Nephron progenitor cell (in vitro differentiated cells): ENCODE measurements at regions not wholly inside any gene's neighbourhood (a gene's known extent, or its start where the extent isn't known, plus 50 kb on each side); places are given as distances from the start of the nearest gene placed in this dataset.

ENCODE experiments used
- DNase-seq: peaks from one replicate; pipeline ENCODE4 v3.0.0; 2021
- H3K27ac Mint-ChIP-seq: 2 replicates; pipeline ENCODE4 v1.8.0; 2021; ENCODE audit warnings: mild to moderate bottlenecking, moderate library complexity, mixed read lengths
- H3K27me3 Mint-ChIP-seq: 2 replicates; pipeline ENCODE4 v1.8.0; 2021; ENCODE audit warnings: mild to moderate bottlenecking, low read depth, mixed read lengths; ENCODE audit not compliant: poor library complexity
- H3K36me3 Mint-ChIP-seq: 2 replicates; pipeline ENCODE4 v1.8.0; 2021; ENCODE audit warnings: low read depth, mixed read lengths
- H3K4me1 Mint-ChIP-seq: 2 replicates; pipeline ENCODE4 v1.8.0; 2021; ENCODE audit warnings: mixed read lengths
- H3K4me3 Mint-ChIP-seq: 2 replicates; pipeline ENCODE4 v1.8.0; 2021; ENCODE audit warnings: mild to moderate bottlenecking, moderate library complexity, mixed read lengths
- H3K9me3 Mint-ChIP-seq: 2 replicates; pipeline ENCODE4 v1.8.0; 2021; ENCODE audit warnings: mild to moderate bottlenecking, moderate library complexity, mixed read lengths
- TF ChIP-seq, protein P1 (sequence below): fragments of 200-600 bp; sonication (generic); IDR thresholded peaks from 2 replicates; pipeline ENCODE4 v1.5.0; 2021; ENCODE audit warnings: antibody characterized with exemption

DNA sequence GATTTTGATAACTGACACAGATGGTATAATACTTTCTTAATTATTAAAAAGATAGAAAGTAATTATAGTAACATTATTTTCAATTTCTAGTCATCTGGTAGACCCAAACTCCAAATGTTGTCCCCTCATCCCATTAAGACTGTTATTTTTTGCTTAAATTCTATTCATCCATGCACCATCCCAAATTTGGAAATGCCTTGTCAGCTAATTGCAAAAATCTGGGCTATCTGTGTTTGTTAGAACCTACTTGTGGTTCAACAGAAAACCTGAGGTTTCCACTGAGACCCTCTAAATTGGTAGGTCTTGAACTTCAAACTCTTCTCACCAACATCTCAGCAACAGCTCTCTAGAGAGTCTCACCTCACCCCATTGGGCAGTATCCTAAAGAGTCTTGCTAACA is 172.2 kb upstream of the ADGRL3 start:
- H3K27me3 Mint-ChIP-seq = no peaks in the 10 kb centered on the region
- no peaks in the 10 kb centered on the region for H3K9me3 Mint-ChIP-seq
- H3K36me3 Mint-ChIP-seq = no peaks in the 10 kb centered on the region
- H3K4me3 Mint-ChIP-seq = no peak overlapping the region
- TF ChIP-seq, protein P1, sequence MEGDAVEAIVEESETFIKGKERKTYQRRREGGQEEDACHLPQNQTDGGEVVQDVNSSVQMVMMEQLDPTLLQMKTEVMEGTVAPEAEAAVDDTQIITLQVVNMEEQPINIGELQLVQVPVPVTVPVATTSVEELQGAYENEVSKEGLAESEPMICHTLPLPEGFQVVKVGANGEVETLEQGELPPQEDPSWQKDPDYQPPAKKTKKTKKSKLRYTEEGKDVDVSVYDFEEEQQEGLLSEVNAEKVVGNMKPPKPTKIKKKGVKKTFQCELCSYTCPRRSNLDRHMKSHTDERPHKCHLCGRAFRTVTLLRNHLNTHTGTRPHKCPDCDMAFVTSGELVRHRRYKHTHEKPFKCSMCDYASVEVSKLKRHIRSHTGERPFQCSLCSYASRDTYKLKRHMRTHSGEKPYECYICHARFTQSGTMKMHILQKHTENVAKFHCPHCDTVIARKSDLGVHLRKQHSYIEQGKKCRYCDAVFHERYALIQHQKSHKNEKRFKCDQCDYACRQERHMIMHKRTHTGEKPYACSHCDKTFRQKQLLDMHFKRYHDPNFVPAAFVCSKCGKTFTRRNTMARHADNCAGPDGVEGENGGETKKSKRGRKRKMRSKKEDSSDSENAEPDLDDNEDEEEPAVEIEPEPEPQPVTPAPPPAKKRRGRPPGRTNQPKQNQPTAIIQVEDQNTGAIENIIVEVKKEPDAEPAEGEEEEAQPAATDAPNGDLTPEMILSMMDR = no peak
- no peak overlapping the region for H3K27ac Mint-ChIP-seq
- H3K4me1 Mint-ChIP-seq = no peaks in the 10 kb centered on the region
- no peak for DNase-seq

GRCh38 chr4:61036071-61036684 is 163.9 kb upstream of the ADGRL3 start:
- no peaks in the 10 kb centered on the region for H3K27me3 Mint-ChIP-seq
- no peaks in the 10 kb centered on the region for H3K36me3 Mint-ChIP-seq
- H3K4me3 Mint-ChIP-seq = no peak overlapping the region

GRCh38 chr4:61041527-61041926 is 158.6 kb upstream of the ADGRL3 start:
- H3K9me3 Mint-ChIP-seq = no peaks in the 10 kb centered on the region
- no peaks in the 10 kb centered on the region for H3K36me3 Mint-ChIP-seq
- DNase-seq = no peak
- H3K4me1 Mint-ChIP-seq = peaks cover 6% of the 10 kb centered on the region
- no peak overlapping the region for H3K4me3 Mint-ChIP-seq
- no peaks in the 10 kb centered on the region for H3K27me3 Mint-ChIP-seq
- H3K27ac Mint-ChIP-seq = no peak overlapping the region
- TF ChIP-seq, protein P1 = no peak

More at GRCh38 chr4:61036071-61036684, 163.9 kb upstream of the ADGRL3 start:
- H3K9me3 Mint-ChIP-seq = no peaks in the 10 kb centered on the region
- TF ChIP-seq, protein P1 = no peak
- peaks cover under 1% of the 10 kb centered on the region for H3K4me1 Mint-ChIP-seq
- DNase-seq = no peak
- H3K27ac Mint-ChIP-seq = no peak overlapping the region

DNA sequence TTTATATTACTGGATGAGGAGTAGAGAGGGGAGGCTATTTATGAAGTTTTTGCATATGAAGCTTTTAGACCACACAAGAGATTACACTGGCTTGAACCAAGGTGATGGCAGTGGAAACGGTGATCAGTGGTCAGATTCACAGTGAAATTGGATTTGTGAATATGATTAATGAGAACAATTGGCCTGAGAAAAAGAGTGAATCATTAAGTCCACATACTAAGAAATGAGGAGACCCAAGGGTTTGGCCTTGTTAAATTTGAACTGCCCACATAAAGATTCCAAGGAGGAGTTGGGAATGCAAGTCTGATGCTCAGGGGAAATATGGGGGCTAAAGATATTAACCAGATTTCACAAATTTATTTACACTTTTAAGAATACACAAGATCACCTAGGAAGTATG is 155.3 kb upstream of the ADGRL3 start:
- peaks cover 6% of the 10 kb centered on the region for H3K4me1 Mint-ChIP-seq
- TF ChIP-seq, protein P1 = no peak
- H3K36me3 Mint-ChIP-seq = no peaks in the 10 kb centered on the region
- no peaks in the 10 kb centered on the region for H3K27me3 Mint-ChIP-seq
- H3K9me3 Mint-ChIP-seq = no peaks in the 10 kb centered on the region
- no peak overlapping the region for H3K4me3 Mint-ChIP-seq
- no peak for DNase-seq
- H3K27ac Mint-ChIP-seq = no peak overlapping the region

GRCh38 chr4:61049018-61049417 is 151.1 kb upstream of the ADGRL3 start:
- Mint-ChIP-seq H3K9me3 (no peaks in the 10 kb centered on the region), H3K27ac (no peak overlapping the region), H3K36me3 (no peaks in the 10 kb centered on the region), H3K4me1 (no peaks in the 10 kb centered on the region), H3K27me3 (no peaks in the 10 kb centered on the region), H3K4me3 (no peak overlapping the region)
- TF ChIP-seq, protein P1 = no peak
- DNase-seq = no peak

DNA sequence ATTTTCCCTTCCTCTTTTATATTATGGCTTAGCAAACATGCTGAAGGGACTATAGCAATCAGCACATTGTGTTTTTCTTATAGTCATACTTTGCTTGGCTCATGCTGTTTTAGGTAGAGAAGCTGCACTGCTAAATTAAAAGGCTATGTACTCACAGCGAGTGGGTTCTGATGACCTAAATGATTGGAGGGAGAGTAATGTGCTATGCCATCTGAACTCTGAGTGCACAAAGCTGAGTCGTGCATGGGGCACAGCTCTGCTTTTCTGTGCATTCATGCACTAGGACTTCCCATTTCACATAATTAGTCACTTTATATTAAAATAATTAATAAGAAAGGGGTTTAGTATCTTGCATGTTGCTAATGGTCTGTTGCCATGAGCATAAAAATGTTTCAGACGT is 132.7 kb upstream of the ADGRL3 start:
- Mint-ChIP-seq H3K4me3 (no peak overlapping the region), H3K4me1 (no peaks in the 10 kb centered on the region), H3K36me3 (no peaks in the 10 kb centered on the region), H3K27ac (no peak overlapping the region), H3K27me3 (peaks cover 3% of the 10 kb centered on the region), H3K9me3 (no peaks in the 10 kb centered on the region)
- DNase-seq = no peak
- TF ChIP-seq, protein P1 = no peak
